LNCaP clone FGC (cell line): ENCODE measurements at regions not wholly inside any gene's neighbourhood (a gene's known extent, or its start where the extent isn't known, plus 50 kb on each side); places are given as distances from the start of the nearest gene placed in this dataset.

Source experiments
- DNase-seq: peaks from one replicate; pipeline ENCODE4 v3.0.0-alpha.2; 2011; ENCODE audit warnings: low read depth
- H3K4me3 ChIP-seq: 2 replicates; pipeline ENCODE4 v1.5.1; 2011; ENCODE audit warnings: mild to moderate bottlenecking, low read depth, low read length, control low read depth
- TF ChIP-seq, protein P1 (sequence below): IDR thresholded peaks from 2 replicates; pipeline ENCODE4 v1.5.1; 2012; ENCODE audit warnings: mild to moderate bottlenecking; ENCODE audit not compliant: control insufficient read depth, insufficient read depth; ENCODE audit errors: extremely low read depth

DNA sequence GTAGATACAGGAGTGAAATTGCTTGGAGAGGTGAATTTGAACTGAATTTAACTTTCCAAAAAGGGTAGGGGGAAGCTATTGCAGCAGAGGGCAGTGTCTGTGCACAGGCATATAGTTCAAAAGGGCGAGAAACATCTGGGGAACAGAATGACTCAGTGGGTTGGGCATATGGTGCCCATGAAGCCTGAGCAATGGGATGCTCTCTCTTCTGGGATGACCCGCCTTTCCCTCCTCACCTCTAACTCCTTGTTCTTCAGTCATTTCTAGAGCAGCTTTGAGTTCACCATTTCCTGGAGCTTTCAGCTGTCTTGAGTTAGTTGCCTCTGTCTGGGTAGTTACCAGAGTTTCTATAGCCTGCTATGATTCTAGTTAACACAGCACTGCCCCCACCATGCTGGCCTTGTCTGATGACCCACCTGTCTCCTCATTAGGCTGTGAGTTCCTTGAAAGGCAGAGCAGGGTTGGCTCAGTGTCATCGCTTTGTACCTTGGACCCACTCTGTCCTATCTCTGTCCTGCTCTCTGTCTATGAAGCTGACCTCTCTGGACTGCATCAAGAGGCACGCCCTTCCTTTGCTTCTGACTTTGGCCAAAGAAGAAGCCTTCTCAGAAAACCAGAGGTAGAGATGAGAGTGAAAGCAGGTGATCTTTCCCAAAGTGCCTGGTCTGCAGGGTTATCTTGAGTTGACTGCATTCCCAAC lies 299.6 kb upstream of the KLF4 start:
- no peak overlapping the region for H3K4me3 ChIP-seq
- DNase-seq: no peak
- TF ChIP-seq, protein P1, sequence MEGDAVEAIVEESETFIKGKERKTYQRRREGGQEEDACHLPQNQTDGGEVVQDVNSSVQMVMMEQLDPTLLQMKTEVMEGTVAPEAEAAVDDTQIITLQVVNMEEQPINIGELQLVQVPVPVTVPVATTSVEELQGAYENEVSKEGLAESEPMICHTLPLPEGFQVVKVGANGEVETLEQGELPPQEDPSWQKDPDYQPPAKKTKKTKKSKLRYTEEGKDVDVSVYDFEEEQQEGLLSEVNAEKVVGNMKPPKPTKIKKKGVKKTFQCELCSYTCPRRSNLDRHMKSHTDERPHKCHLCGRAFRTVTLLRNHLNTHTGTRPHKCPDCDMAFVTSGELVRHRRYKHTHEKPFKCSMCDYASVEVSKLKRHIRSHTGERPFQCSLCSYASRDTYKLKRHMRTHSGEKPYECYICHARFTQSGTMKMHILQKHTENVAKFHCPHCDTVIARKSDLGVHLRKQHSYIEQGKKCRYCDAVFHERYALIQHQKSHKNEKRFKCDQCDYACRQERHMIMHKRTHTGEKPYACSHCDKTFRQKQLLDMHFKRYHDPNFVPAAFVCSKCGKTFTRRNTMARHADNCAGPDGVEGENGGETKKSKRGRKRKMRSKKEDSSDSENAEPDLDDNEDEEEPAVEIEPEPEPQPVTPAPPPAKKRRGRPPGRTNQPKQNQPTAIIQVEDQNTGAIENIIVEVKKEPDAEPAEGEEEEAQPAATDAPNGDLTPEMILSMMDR: no peak

DNA sequence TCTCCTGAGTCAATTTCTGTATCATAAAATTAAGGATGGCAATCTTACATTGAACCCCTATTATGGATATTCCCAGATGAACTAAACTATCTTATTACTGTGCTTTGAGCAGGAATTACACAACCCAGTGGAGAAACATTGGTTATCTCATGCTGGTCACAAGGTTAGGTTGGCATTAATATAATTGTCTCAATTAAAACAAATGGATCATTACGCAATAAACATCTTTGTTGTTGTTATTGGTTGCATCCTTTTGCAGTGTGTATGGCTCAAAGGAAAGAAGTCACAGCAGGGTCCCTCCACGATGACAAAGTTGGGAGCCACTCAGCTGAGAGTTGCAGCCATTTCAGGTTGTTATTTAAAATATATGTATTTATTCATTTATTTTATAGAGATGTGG lies 297.0 kb upstream of the KLF4 start:
- H3K4me3 ChIP-seq: no peak overlapping the region
- DNase-seq: no peak
- TF ChIP-seq, protein P1: no peak

DNA sequence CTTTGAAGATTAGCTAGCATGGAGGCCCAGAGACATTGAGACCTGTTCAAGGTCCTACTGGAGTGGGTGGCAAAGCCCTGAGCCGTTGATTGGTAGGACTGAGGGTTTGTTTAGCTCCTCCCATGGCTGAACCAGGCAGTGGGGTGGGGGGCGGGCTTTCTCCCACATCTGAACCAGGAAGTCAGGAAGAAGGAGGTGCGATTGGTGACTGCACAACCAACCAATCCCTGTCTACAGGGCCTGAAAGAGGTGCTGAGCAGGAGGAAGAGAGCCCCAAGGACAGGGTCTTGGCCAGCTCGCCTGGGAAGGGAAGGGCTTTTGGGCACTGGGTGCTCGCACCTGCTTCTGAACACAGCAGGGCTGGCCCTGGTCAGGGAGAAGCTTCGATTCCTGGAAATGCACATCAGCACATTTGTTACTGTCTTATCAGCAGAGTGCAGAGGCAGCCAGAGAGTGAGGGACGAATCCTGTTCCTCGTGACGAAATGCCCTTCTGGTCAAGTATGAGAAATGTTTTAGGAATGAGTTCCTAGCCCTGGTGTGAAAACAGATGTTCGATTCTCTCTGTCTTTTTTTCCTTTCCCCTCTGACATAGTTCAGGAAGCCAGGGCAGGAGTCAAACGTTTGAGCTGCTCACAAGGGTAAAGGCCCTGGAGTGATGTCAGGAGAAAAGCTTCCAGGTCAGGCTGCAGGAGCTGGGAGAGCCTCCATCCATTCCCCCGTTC lies 294.8 kb upstream of the KLF4 start:
- no peak for DNase-seq
- no peak overlapping the region for H3K4me3 ChIP-seq
- TF ChIP-seq, protein P1: no peak

DNA sequence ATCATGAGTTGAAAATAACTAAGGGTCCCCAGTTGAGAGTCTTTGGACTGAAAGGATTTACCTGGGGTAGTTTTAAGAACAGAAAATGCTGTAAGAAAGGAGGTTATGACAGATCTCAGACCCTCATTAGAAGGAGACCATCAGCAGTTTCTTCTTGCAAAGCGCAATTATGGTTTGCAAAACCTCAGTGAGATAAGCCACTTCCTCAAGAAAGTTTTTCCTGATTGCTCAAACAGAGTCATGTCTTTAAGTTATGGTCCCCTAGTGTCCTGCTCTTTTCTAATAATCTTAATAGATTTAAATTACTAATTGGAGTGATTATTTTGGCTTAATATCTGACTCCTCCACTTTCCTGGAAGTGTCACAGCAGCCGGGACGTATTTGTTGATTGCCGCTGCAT lies 293.2 kb upstream of the KLF4 start:
- TF ChIP-seq, protein P1: no peak
- no peak for DNase-seq
- no peak overlapping the region for H3K4me3 ChIP-seq

DNA sequence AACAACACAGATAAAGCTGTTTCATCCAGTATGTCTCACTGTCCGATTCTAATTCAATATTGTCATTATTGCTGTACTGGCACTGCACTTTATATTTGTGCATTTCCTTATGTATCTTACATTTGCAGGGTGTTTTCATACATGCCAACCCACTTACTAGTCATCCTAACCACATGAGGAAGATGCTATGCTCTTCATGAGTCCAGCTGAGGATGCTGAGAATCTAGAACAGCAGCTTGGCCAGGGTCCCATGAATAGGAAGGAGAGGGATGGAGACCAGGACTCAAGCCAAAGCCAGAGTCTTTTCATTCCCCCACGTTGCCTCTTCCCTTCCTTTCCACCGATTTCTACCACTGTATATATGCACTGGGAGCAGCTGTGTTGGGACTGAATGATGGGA lies 292.8 kb upstream of the KLF4 start:
- H3K4me3 ChIP-seq: no peak overlapping the region
- no peak for DNase-seq

DNA sequence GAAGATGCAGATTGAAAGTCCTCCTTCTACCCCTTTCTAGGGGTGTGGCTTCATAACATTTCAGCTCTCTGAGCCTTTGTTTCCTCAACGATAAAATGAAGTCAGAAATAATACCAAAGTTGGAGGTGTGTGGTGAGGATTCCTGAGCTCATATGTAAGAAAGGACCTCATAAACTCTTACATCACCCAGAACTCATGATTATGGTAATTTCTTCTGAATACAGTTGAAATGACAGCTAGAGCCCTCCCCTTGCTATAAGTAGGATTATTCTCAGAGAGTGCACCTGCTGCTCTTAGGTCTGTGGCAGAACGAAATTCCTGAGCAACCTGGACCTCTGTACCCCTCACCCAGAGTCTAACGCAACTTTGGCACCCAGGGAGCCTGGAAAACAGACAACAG lies 291.4 kb upstream of the KLF4 start:
- DNase-seq: no peak
- no peak overlapping the region for H3K4me3 ChIP-seq
- TF ChIP-seq, protein P1: no peak

More for the DNA sequence above, 292.8 kb upstream of the KLF4 start:
- TF ChIP-seq, protein P1: no peak
